HTR-8/SVneo (cell line): ENCODE measurements at regions not wholly inside any gene's neighbourhood (a gene's known extent, or its start where the extent isn't known, plus 50 kb on each side); places are given as distances from the start of the nearest gene placed in this dataset.
"Not testable (repeated sequence)": the region's sequence is repeated elsewhere in the genome, so short reads cannot be mapped to it uniquely, and the experiment has no call there.

Experiments
- DNase-seq: peaks from one replicate; pipeline ENCODE4 v3.0.0; 2011; ENCODE audit warnings: low spot score, mixed read lengths; ENCODE audit not compliant: insufficient read length
- FAIRE-seq: peaks from 2 replicates; lab custom pipeline; 2011; peaks lifted over from hg19 to GRCh38; lab: Jason Lieb, UNC

DNA sequence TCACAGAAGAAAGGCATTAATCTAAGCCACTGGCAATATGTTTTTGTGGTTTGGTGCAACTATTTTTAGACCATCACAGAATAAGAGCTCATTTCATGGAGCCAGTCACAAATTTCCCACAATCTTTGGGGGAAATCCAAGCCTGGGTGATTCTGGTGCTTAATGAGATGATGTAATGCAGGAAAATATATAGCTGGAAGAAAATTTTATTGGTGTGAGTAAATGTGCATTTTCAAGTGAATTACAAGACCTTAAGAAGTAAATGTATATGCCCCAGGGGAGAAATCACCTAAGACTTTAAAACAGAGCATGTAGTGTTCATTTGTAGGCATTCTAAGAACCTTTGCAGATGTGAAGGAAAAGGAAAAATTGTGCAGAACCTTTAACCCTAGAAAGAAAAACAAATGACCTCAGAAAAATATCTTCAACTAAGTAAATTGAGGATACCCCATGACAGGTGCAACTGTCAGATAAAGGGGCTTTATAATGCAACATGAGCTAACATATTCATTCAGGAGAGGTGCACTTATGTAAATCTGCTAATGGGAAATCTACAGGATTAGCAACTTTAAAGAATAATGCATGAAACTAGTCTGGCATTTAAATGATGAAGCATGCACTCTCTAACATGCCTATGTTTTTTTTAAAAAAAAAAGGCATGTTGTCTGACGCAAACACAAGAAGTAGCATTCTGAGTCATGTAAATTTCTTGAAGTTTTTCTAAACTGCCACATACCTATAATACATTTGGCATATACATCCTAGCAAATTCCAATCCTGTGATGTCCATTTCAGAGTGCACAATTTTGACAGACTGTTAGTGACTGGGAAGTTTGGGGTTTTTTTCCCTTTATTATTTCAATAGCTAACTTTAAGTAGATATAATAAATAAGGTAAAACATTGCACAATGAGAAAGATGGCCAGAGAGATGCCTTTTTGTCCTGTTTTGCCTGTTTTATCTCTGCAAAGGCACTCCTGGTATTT lies 105.1 kb downstream of the MEX3B start:
- no peak for FAIRE-seq
- DNase-seq: peak; percentile 34

DNA sequence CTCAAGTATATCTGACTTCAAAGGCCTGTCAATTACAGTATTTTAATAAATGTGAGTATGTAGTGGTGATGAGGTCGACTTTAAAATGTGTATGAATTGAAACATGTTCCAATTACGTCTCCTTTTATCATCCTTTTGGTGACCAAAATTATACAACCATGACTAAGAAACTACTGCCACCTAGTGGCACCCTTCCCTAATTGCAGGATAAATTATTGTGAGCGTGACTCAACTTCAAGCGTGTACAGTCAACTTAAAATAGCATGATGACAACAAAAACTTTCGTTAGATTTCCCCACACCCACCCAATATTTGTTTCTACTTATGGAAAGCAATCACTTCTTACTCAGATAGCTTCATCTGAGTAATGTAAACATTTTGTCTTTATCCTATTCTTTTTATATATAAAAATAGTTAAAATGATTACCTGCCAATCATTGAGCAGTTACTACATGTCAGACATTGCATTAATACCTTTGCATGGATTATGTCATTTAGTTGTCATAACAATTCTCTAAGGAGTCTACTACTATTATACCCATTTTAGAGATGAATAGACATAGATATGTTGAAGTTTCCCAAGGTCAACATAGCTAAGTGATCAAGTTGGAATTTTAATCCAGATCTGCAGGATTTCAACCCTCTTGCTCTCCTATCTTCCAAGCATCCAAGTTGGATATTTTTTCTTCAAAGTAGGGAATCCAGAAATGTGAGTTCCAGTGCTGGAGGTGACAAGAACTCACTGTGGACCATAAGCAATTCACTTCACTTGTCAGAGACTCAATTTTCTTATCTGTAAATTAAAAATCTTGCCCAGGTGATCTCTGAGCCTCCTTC lies 106.0 kb downstream of the MEX3B start:
- DNase-seq: no peak
- FAIRE-seq: peak; percentile 80

DNA sequence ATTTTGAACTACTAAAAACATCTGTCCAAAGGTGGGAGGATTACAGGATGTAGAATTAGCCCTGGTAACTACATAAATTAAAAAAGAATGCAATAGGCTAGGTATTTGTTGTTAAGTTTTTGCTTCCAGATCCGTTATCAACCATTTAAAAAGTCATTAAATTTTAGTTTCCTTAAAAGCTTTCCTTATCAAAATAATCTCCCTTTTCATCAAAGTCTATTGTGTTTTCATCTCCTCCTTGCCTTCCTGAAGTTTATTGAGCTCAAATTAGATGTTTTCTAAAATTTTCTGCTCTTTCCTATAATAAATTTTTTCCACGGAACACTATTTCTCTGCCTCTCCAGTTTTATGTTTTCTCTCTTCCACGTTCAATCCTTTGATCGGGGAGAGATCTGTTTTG lies 108.6 kb downstream of the MEX3B start:
- DNase-seq (no peak), FAIRE-seq (no peak)

DNA sequence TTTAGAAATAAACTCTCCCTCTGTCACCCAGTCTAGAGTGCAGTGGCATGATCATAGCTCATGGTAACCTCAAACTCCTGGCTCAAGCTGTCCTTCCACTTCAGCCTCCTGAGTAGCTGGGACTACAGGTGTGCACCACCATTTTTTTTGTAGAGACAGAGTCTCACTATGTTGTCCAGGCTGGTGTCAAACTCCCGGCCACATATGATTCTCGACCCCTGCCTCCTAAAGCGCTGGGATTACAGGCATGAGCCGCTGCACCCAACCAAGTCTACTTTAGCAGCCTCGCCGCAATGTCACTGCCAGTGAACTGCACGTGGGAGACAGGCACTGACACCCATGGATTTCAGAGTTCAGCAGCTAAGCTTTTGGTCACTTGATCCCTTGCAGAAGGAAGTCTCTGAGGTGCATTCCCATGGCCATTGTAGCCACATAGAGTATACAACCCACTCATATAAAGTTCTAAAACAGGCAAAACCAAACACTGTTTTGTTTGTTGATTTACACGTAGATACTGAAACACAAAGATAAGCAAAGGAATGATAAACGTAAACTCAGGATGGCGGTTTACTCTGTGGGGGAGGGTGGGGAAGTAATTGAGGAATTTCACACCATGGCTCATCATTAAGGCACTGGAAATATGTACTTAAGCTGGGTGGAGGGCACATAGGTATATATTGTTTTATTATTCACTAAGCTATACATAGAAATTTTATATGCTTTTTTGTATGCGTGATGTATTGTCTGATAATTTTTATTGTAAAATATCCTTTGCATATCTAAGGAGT lies 115.0 kb downstream of the MEX3B start:
- DNase-seq (no peak), FAIRE-seq (no peak)

DNA sequence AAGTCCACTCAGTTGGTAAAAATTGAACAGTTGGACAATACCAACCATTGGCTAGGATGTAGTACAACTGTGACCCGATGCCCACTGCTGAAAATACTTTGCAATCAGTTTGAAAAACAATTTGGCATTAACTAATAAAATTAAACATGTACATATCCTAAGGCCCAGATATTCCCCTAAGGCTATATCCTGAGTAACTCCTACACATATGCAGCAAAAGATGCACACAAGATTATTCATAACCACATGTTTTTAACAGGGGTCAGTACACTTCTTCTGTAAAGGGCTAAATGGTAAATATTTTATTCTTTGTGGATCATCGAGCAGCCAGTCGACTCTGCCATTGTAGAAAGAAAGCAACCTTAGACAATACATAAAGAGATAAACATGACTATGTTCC lies 116.3 kb downstream of the MEX3B start:
- FAIRE-seq (no peak), DNase-seq (no peak)

DNA sequence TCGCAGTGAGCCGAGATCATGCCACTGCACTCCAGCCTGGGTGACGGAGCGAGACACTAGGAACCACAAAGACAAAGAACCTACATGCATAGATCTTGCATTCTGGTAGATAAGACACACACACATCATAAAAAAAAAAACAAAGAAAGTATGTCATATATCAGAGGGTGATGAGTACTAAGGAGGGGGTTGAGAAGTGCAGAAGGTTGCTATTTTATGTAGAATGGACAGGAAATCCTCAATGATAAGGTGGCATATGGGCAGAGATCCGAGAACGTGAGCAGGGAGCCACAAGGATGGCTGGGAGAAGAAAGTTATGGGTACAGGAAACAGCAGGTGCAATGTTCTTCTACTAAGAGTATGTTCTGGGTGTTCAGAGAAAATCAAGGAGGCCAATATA lies 118.8 kb downstream of the MEX3B start:
- FAIRE-seq: no peak
- DNase-seq: no peak

- FAIRE-seq: no peak
- DNase-seq: no peak
Observed at GRCh38 chr15:81924729-81925128, 121.1 kb downstream of the MEX3B start.

GRCh38 chr15:81923561-81924350 lies 122.1 kb downstream of the MEX3B start:
- DNase-seq (no peak), FAIRE-seq (no peak)

DNA sequence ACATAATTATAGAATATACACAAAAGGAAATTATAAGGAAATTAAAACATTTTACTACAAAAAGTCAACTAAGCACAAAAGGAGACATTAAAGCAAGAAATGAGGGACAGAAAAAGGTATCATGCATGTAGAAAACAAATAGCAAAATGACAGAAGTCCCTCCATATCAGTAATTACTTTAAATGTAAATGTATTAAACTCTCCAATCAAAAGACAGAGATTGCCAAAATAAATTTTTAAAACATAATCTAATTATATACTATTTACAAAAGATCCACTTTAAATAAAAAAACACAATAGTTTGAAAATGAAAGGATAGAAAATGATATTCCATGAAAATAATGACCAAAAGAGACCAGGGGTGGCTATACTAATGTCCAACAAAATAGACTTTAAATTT lies 123.7 kb downstream of the MEX3B start:
- no peak for FAIRE-seq
- no peak for DNase-seq

GRCh38 chr15:81921163-81921562 lies 124.7 kb downstream of the MEX3B start:
- DNase-seq (no peak), FAIRE-seq (no peak)

DNA sequence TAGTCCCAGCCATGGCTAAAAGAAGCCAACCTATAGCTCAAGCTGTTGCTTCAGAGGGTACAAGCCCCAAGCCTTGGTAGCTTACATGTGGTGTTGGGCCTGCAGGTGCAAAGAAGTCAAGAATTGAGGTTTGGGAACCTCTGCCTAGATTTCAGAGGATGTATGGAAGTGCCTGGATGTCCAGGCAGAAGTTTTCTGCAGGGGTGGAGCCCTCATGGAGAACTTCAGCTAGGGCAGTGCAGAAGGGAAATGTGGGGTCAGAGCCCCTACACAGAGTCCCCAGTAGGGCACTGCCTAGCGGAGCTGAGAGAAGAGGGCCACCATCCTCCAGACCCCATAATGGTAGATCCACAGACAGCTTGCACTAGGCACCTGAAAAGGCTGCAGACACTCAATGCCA lies 127.1 kb downstream of the MEX3B start:
- not testable (repeated sequence) for FAIRE-seq, DNase-seq

DNA sequence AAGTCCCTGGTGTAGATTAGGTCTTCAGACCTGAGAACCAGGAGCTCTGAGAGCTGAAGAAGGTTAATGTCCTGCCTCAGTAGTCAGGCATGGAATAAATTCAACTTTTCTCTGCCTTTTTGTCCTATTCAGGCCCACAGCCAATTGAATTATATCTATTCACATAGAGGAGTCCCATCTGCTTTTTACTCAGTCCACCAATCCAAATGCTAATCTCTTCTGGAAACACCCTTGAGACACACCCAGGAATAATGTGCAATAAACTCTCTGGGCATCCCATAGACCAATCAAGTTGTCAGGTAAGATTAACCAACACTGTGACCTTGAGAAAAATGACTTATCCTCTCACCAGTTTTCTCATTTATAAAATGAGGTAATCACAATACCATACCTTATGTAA lies 129.4 kb downstream of the MEX3B start:
- FAIRE-seq (no peak), DNase-seq (no peak)

DNA sequence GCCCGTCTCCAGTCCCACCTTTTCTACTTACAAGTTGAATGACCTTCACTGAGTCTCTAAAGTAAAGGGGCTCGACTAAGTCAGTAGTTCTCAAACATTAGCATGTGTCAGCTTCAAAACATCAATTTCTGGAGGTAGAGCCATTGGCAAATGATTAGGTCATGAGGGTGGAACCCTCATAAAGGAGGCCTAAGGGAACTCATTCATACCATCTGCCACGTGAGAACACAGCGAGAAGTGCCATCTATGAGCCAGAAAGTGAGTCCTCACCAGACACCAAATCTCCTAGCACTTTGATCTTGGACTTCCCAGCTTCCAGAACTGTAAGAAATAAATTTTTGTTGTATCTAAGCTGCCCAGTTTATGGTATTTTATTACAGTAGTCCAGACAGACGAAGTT lies 129.8 kb downstream of the MEX3B start:
- FAIRE-seq (no peak), DNase-seq (no peak)

DNA sequence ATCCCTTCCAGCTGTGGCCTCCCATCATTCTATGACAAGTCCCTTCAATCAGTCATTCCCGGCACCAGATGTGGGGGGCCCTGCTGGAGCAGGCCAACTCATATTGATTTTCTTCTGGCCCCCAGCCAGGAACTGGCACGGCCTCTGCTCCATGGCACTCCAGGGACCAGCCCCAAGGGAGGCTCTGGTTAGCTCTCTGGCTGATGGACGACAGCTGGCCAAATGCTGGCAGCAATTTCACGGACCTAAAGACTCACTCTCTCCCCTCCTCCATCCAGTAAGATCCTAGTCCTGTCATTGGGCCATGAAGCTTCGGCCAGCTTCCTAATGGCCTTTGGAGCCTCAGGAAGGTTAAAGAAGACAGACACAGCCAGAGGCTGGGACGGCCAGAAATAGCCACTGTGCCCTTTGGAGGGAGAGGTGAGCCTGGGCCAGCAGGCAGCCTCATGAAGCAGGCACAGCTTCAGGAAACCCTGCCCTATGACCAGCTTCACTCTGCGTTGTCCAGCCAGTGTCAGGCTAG lies 131.0 kb downstream of the MEX3B start:
- FAIRE-seq: no peak
- DNase-seq: no peak

- FAIRE-seq: no peak
- no peak for DNase-seq
Observed at GRCh38 chr15:81914333-81914732, 131.5 kb downstream of the MEX3B start.

DNA sequence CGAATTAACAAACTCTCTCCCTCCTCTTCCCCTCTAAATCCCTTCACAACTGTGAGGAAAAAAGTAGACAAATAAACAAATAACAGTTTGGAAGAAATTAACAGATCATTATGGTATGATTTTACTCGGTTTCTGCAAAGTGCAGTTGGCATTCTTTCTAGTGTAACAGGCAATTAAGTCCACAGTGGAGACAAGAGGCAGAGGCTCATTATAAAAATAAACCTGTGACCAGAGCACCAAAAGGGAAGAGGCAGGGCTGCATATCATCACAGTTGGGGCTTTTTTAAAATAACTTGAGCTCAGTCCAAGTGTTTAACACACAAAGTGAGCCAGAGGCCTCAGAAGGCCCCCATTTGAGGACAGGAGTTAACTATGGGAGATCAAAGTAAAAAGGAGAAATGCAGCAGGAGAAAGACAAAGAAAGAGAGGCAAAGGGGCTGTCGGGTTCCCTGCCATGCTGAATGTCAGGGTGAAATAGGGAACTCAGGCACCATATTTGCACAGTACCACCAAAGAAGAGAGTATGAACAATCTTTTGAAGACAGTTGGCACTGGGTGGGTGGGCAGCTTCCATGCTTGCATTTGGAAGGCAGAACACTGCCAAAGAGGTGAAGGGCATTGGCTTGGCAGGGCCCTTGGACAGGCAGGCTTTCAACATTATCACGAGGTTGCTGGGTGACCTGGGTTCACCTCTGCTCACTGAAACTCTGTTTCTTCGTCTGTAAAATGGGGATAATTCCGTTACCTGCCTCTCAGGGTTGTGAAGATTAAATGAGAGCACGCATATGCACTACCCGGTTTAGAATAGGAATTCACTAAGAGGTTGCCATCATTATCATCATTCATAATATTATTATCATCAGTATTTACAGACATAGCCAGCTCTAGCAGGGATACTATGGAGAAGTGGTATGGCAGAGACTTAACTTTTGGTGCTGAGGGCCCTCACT lies 134.5 kb downstream of the MEX3B start:
- FAIRE-seq: no peak
- no peak for DNase-seq

DNA sequence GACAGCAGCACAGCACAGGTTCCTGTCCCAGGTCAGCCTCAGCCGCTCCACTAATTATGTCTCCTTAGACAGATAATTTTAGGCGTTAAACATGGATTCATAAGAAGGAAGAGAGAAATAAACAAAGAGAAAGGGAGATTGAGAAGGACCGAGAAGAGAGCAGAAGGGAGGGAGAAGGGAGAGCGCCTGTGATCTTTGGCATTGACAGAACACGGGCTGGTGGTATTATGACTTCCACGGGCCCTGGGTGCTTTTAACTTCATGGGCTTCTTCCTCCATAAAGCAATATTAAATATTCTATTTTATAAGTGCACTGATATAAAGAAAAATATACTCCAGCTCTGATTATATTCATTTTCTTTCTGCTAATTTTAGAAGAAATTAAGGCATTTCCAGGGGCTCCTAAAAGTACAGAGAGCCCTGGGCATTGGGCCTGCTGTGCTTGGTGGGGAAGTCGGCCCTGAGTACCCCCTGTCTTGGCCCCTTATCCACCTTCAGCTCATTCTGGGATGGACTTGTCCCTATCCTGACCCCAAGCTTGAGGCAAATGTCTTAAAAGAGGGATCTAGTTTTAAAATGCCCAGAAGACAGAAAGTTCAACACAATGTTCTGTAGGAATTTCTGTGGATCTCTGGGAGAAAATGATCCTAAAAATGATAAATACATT lies 135.3 kb downstream of the MEX3B start:
- no peak for FAIRE-seq
- no peak for DNase-seq

DNA sequence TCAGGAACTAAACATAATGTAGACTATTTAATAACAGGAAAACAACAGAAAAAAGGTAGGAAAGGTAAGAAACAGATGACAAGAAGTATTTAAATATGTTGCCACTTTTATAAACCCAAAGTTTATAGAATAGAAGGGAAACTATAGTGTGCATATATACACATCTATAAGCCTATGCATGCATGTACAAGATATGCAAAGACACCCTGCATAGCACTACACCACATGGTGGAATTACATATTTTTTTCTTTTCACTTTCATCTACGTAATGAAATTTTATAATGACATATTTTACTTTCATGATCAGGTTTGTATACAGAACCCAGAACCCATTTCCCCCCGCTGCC lies 136.8 kb downstream of the MEX3B start:
- FAIRE-seq (no peak), DNase-seq (no peak)
